ENCODE measurements at regions not wholly inside any gene's neighbourhood (a gene's known extent, or its start where the extent isn't known, plus 50 kb on each side); places are given as distances from the start of the nearest gene placed in this dataset.

GRCh38 chr16:55933038-55933437, 57.9 kb upstream of the CES5A start:
- no peak overlapping the region for H3K4me3 ChIP-seq (ENCODE audit: low read depth, low read length)
- TF ChIP-seq, protein P1, sequence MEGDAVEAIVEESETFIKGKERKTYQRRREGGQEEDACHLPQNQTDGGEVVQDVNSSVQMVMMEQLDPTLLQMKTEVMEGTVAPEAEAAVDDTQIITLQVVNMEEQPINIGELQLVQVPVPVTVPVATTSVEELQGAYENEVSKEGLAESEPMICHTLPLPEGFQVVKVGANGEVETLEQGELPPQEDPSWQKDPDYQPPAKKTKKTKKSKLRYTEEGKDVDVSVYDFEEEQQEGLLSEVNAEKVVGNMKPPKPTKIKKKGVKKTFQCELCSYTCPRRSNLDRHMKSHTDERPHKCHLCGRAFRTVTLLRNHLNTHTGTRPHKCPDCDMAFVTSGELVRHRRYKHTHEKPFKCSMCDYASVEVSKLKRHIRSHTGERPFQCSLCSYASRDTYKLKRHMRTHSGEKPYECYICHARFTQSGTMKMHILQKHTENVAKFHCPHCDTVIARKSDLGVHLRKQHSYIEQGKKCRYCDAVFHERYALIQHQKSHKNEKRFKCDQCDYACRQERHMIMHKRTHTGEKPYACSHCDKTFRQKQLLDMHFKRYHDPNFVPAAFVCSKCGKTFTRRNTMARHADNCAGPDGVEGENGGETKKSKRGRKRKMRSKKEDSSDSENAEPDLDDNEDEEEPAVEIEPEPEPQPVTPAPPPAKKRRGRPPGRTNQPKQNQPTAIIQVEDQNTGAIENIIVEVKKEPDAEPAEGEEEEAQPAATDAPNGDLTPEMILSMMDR (IDR thresholded peaks at IDR 0.05; ENCODE audit: control insufficient read depth, extremely low read depth, insufficient read depth), result no peak
- DNase-seq (ENCODE audit: low read depth), result no peak

GRCh38 chr16:55930036-55930435, 54.9 kb upstream of the CES5A start:
- no peak overlapping the region for H3K4me3 ChIP-seq (ENCODE audit: low read depth, low read length)
- TF ChIP-seq, protein P1 (IDR thresholded peaks at IDR 0.05; ENCODE audit: control insufficient read depth, extremely low read depth, insufficient read depth), result no peak
- no peak for DNase-seq (ENCODE audit: low read depth)

DNA sequence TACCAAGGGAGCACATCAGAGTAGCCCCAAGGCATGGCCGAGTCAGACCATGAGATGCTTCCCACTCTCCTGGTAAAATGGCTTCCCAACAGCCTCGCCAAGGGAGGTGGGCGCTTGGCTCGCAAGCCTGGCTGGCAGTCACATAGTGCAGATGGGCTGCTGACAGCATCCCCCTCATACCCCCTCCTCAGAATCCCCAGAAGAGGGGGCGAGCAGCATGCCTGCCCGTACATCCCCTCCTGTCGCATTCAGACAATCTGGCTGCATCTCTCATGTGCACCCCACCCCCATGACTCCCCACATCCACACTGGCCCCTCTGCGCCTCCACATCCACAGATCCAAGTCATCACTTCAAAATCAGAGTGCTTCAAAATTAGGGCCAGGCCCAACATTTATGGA, 54.0 kb upstream of the CES5A start:
- no peak for DNase-seq (ENCODE audit: low read depth)
- no peak overlapping the region for H3K4me3 ChIP-seq (ENCODE audit: low read depth, low read length)
- TF ChIP-seq, protein P1 (IDR thresholded peaks at IDR 0.05; ENCODE audit: control insufficient read depth, extremely low read depth, insufficient read depth), result no peak

DNA sequence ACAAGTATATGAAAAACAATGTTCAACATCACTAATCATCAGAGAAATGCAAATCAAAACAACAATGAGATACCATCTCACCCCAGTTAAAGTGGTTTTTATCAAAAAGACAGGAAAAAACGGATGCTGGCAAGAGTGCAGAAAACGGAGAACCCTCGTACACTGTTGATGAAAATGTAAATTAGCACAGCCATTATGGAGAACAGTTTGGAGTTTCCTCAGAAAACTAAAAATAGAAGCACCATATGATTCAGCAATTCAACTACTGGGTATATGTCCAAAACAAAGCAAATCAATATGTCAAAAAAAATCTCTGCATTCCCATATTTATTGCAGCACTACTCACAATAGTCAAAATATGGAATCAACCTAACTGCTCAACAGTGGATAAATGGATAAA, 50.1 kb upstream of the CES5A start:
- TF ChIP-seq, protein P1 (IDR thresholded peaks at IDR 0.05; ENCODE audit: control insufficient read depth, extremely low read depth, insufficient read depth), result no peak
- H3K4me3 ChIP-seq (ENCODE audit: low read depth, low read length), result no peak overlapping the region
- no peak for DNase-seq (ENCODE audit: low read depth)

All from LNCaP clone FGC (cell line).